ENCODE measurements at regions not wholly inside any gene's neighbourhood (a gene's known extent, or its start where the extent isn't known, plus 50 kb on each side); places are given as distances from the start of the nearest gene placed in this dataset.

- Histone ChIP-seq H3K9ac (ENCODE audit: insufficient read depth, low read depth, low read length) (no peak overlapping the region), H3K4me2 (ENCODE audit: low read depth, low read length) (no peak overlapping the region), H3K9me3 (ENCODE audit: low read length) (no peaks in the 10 kb centered on the region; the same call in none of the 2 replicates), H3K27ac (ENCODE audit: extremely low read length, insufficient read depth, low read length) (no peak overlapping the region), H3K36me3 (replicated peaks in 1 of 2; ENCODE audit: control insufficient read depth in 1 of 2, insufficient read depth in 2 of 2, low read length in 2 of 2) (no peaks in the 10 kb centered on the region), H3K79me2 (ENCODE audit: insufficient read depth, low read length) (no peaks in the 10 kb centered on the region), H3K4me1 (ENCODE audit: insufficient read depth, low read length) (no peaks in the 10 kb centered on the region), H3K4me3 (replicated peaks in 1 of 3; ENCODE audit: insufficient read depth in 1 of 3, low read depth in 2 of 3, low read length in 3 of 3) (no peak overlapping the region), H4K20me1 (ENCODE audit: insufficient read depth, low read length) (no peaks in the 10 kb centered on the region), H3K27me3 (ENCODE audit: control insufficient read depth in 1 of 2, insufficient read depth in 2 of 2, low read length in 2 of 2) (no peaks in the 10 kb centered on the region), H2AFZ (ENCODE audit: low read length) (no peak overlapping the region)
- no peak for FAIRE-seq
- in situ Hi-C loops (cut with HindIII; ENCODE audit: extremely low pct_ligation_motif_present, low pct_unique_long_range_greater_than_20kb) (no loop called here), intact Hi-C loops (cut with micrococcal nuclease; ENCODE audit: unreplicated experiment) (no loop called here)
- CTCF ChIA-PET (ENCODE audit: low intra/inter-chr PET ratio, low total read pairs): no interaction called here
- BruUV-seq (replicated peaks): no TSS peak
- WGBS (ENCODE audit: low lambda C conversion rate): 8% methylated on average over 3 of the region's 3 CpGs
- no peak for TF ChIP-seq ZNF451 (CRISPR knock-in tag; IDR thresholded peaks at IDR 0.05)
- POLR2A ChIA-PET: no interaction called here
- DNase-seq (ENCODE audit: low spot score): no peak
- no peak for ATAC-seq
Observed at GRCh38 chr14:86357876-86358275, 827.9 kb downstream of the FLRT2 start.

GRCh38 chr14:86357119-86357518 is 827.2 kb downstream of the FLRT2 start:
- no peak for TF ChIP-seq POGZ (CRISPR knock-in tag; IDR thresholded peaks at IDR 0.05)
- no peak for TF ChIP-seq MNT (IDR thresholded peaks at IDR 0.05)
- TF ChIP-seq HHEX (CRISPR knock-in tag; IDR thresholded peaks at IDR 0.05): no peak
- no peak for TF ChIP-seq DNMT1 (CRISPR knock-in tag; IDR thresholded peaks at IDR 0.05)
- no peak for TF ChIP-seq SIN3A (IDR thresholded peaks at IDR 0.05; ENCODE audit: borderline replicate concordance, low read depth, low read length)
- TF ChIP-seq POLR2AphosphoS5 (IDR thresholded peaks at IDR 0.05; ENCODE audit: low read depth, low read length): no peak
- no peak for TF ChIP-seq KLF6 (CRISPR knock-in tag; IDR thresholded peaks at IDR 0.05)
- TF ChIP-seq ZNF224 (CRISPR knock-in tag; IDR thresholded peaks at IDR 0.05): no peak
- no peak for TF ChIP-seq SATB2 (CRISPR knock-in tag; IDR thresholded peaks at IDR 0.05)
- no peak for TF ChIP-seq ZNF563 (CRISPR knock-in tag; IDR thresholded peaks at IDR 0.05)
- TF ChIP-seq E2F5 (CRISPR knock-in tag; conservative IDR thresholded peaks at IDR 0.05): no peak
- no peak for TF ChIP-seq MYC (CRISPR knock-in tag; IDR thresholded peaks at IDR 0.05; ENCODE audit: borderline replicate concordance)
- no peak for TF ChIP-seq TFDP1 (CRISPR knock-in tag; IDR thresholded peaks at IDR 0.05; ENCODE audit: borderline replicate concordance)
- no peak for TF ChIP-seq KDM5B (CRISPR knock-in tag; IDR thresholded peaks at IDR 0.05; ENCODE audit: borderline replicate concordance)
- no peak for TF ChIP-seq ZNF180 (CRISPR knock-in tag; IDR thresholded peaks at IDR 0.05; ENCODE audit: borderline replicate concordance, low read depth)
- no peak for DNase-seq (ENCODE audit: low spot score)
- H3K27ac ChIP-seq (ENCODE audit: extremely low read length, insufficient read depth, low read length): no peak overlapping the region
- H3K4me1 ChIP-seq (ENCODE audit: insufficient read depth, low read length): no peaks in the 10 kb centered on the region
- H3K9ac ChIP-seq (ENCODE audit: insufficient read depth, low read depth, low read length): no peak overlapping the region
- ChIA-PET POLR2A (no interaction called here), CTCF (ENCODE audit: low intra/inter-chr PET ratio, low total read pairs) (no interaction called here)
- FAIRE-seq: no peak
- H3K4me3 ChIP-seq (replicated peaks in 1 of 3; ENCODE audit: insufficient read depth in 1 of 3, low read depth in 2 of 3, low read length in 3 of 3): no peak overlapping the region
- no TSS peak for BruUV-seq (replicated peaks)
- peaks cover 7% of the 10 kb centered on the region for H3K9me3 ChIP-seq (ENCODE audit: low read length)
- intact Hi-C loops (cut with micrococcal nuclease; ENCODE audit: unreplicated experiment) (no loop called here), in situ Hi-C loops (cut with HindIII; ENCODE audit: extremely low pct_ligation_motif_present, low pct_unique_long_range_greater_than_20kb) (no loop called here)
- 28% methylated on average over 3 of the region's 3 CpGs for WGBS (ENCODE audit: low lambda C conversion rate)
- no peak overlapping the region for H3K4me2 ChIP-seq (ENCODE audit: low read depth, low read length)
- no peaks in the 10 kb centered on the region for H3K79me2 ChIP-seq (ENCODE audit: insufficient read depth, low read length)
- no peaks in the 10 kb centered on the region for H4K20me1 ChIP-seq (ENCODE audit: insufficient read depth, low read length)
- H2AFZ ChIP-seq (ENCODE audit: low read length): no peak overlapping the region
- H3K36me3 ChIP-seq (replicated peaks in 1 of 2; ENCODE audit: control insufficient read depth in 1 of 2, insufficient read depth in 2 of 2, low read length in 2 of 2): no peaks in the 10 kb centered on the region
- no peaks in the 10 kb centered on the region for H3K27me3 ChIP-seq (ENCODE audit: control insufficient read depth in 1 of 2, insufficient read depth in 2 of 2, low read length in 2 of 2)
- no peak for ATAC-seq
